IMR-90 (cell line): ENCODE measurements at regions not wholly inside any gene's neighbourhood (a gene's known extent, or its start where the extent isn't known, plus 50 kb on each side); places are given as distances from the start of the nearest gene placed in this dataset.

ENCODE experiments used
- BHLHE40 ChIP-seq: fragments of 150-350 bp; IDR thresholded peaks from 2 replicates; pipeline ENCODE4 v1.6.1; 2016; ENCODE audit warnings: mild to moderate bottlenecking, low read depth, low read length
- CEBPB ChIP-seq: IDR thresholded peaks from 2 replicates; pipeline ENCODE4 v1.6.1; 2012; ENCODE audit warnings: low read depth, low read length, improper control_type of control experiment
- FOS ChIP-seq: fragments of 150-350 bp; IDR thresholded peaks from 2 replicates; pipeline ENCODE4 v1.6.1; 2016; ENCODE audit warnings: low read depth, low read length
- MAFK ChIP-seq: IDR thresholded peaks from 2 replicates; pipeline ENCODE4 v1.6.1; 2012; ENCODE audit warnings: low read depth, low read length, improper control_type of control experiment
- MAZ ChIP-seq: IDR thresholded peaks from 2 replicates; pipeline ENCODE4 v1.6.1; 2012; ENCODE audit warnings: low read depth, mild to moderate bottlenecking, low read length, improper control_type of control experiment, moderate library complexity, borderline replicate concordance
- MXI1 ChIP-seq: IDR thresholded peaks from 2 replicates; pipeline ENCODE4 v1.6.1; 2012; ENCODE audit warnings: low read depth, mild to moderate bottlenecking, low read length, moderate library complexity, borderline replicate concordance
- NFE2L2 ChIP-seq: fragments of 150-350 bp; IDR thresholded peaks from 2 replicates; pipeline ENCODE4 v1.6.1; 2016; ENCODE audit warnings: low read depth, mild to moderate bottlenecking, low read length
- POLR2A ChIP-seq: IDR thresholded peaks from 2 replicates; pipeline ENCODE4 v1.6.1; 2012; ENCODE audit warnings: mild to moderate bottlenecking, low read depth, low read length
- RAD21 ChIP-seq: IDR thresholded peaks from 2 replicates; pipeline ENCODE4 v1.6.1; 2012; ENCODE audit warnings: low read length, improper control_type of control experiment
- RFX5 ChIP-seq: IDR thresholded peaks from 2 replicates; pipeline ENCODE4 v1.8.0; 2012; ENCODE audit warnings: low read depth, mild to moderate bottlenecking, low read length, moderate library complexity
- SMC3 ChIP-seq: fragments of 150-350 bp; IDR thresholded peaks from 2 replicates; pipeline ENCODE4 v1.6.1; 2016; ENCODE audit warnings: low read depth, mild to moderate bottlenecking, antibody characterized with exemption, low read length, moderate library complexity
- USF2 ChIP-seq: fragments of 150-350 bp; IDR thresholded peaks from 2 replicates; pipeline ENCODE4 v1.6.1; 2017; ENCODE audit warnings: mild to moderate bottlenecking, antibody characterized with exemption, low read length, low read depth
- TF ChIP-seq, protein P1 (sequence below): conservative IDR thresholded peaks from 2 replicates; pipeline ENCODE4 v1.5.1; 2012; ENCODE audit warnings: mild to moderate bottlenecking, low read depth, low read length, improper control_type of control experiment
- TF ChIP-seq, protein P2 (sequence below): fragments of 150-350 bp; IDR thresholded peaks from 2 replicates; pipeline ENCODE4 v1.6.1; 2016; ENCODE audit warnings: low read depth, mild to moderate bottlenecking, low read length, moderate library complexity, borderline replicate concordance

DNA sequence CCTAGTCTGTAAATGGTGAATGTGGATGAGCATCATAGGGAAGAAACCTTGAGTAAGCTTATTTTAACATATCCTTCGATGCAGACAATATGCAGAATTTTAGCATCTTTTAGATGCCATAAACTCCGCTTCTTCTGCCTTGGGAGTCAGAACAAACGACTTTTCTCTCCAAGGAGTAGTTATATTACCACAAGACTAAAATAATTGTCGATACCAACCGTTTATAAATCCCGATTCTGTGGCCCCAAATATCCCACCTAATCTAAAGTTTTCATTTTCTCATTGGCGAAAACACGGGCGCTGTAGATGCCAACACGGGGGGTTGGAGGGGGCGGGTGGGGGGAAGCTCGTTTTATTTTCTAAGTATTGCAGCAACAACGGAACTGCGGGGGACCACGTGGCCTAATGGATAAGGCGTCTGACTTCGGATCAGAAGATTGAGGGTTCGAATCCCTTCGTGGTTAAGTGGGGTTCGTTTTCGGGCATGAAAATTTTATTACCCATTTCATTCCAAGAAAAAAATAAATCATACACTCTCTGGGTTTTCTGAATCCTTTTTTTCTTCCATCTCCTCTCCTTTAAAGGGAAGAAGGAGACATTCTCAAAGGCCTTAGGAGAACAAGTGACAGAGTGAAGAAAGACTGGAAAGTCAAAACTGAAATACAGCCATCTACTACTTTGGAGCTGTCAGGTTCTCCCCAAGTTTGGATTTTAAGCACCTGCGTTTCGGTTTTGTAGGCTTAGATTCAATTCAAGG is 65.5 kb upstream of the BTN3A2 start:
- TF ChIP-seq, protein P1, sequence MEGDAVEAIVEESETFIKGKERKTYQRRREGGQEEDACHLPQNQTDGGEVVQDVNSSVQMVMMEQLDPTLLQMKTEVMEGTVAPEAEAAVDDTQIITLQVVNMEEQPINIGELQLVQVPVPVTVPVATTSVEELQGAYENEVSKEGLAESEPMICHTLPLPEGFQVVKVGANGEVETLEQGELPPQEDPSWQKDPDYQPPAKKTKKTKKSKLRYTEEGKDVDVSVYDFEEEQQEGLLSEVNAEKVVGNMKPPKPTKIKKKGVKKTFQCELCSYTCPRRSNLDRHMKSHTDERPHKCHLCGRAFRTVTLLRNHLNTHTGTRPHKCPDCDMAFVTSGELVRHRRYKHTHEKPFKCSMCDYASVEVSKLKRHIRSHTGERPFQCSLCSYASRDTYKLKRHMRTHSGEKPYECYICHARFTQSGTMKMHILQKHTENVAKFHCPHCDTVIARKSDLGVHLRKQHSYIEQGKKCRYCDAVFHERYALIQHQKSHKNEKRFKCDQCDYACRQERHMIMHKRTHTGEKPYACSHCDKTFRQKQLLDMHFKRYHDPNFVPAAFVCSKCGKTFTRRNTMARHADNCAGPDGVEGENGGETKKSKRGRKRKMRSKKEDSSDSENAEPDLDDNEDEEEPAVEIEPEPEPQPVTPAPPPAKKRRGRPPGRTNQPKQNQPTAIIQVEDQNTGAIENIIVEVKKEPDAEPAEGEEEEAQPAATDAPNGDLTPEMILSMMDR = no peak
- no peak for TF ChIP-seq POLR2A
- no peak for TF ChIP-seq CEBPB
- TF ChIP-seq RFX5 = no peak
- no peak for TF ChIP-seq RAD21
- no peak for TF ChIP-seq MAZ
- TF ChIP-seq MAFK = no peak
- TF ChIP-seq FOS = no peak
- no peak for TF ChIP-seq BHLHE40
- TF ChIP-seq USF2 = 0 out of 2 replicates have a peak, but pooled peaks have one; percentile 25
- TF ChIP-seq SMC3 = no peak
- TF ChIP-seq MXI1 = no peak
- TF ChIP-seq, protein P2, sequence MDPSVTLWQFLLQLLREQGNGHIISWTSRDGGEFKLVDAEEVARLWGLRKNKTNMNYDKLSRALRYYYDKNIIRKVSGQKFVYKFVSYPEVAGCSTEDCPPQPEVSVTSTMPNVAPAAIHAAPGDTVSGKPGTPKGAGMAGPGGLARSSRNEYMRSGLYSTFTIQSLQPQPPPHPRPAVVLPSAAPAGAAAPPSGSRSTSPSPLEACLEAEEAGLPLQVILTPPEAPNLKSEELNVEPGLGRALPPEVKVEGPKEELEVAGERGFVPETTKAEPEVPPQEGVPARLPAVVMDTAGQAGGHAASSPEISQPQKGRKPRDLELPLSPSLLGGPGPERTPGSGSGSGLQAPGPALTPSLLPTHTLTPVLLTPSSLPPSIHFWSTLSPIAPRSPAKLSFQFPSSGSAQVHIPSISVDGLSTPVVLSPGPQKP = no peak
- TF ChIP-seq NFE2L2 = no peak
